Endothelial cell of umbilical vein (primary cell): ENCODE measurements at regions not wholly inside any gene's neighbourhood (a gene's known extent, or its start where the extent isn't known, plus 50 kb on each side); places are given as distances from the start of the nearest gene placed in this dataset.

Experiments used
- BruUV-seq: library from RNA; stranded (reverse); fragments of 400-500 nt; replicated peaks from 2 replicates; lab custom pipeline; 2021; lab: Mats Ljungman, UMichigan
- CTCF ChIA-PET: fragments of 300-600, 350-600 bp; sonication (Branson Sonifier 250); formaldehyde crosslinking; loops from one replicate; lab custom pipeline; 2021; ENCODE audit warnings: antibody characterized with exemption, inconsistent platforms; lab: Charles Lee
- POLR2A ChIA-PET: fragments of 300-600, 350-600 bp; sonication (Branson Sonifier 250); formaldehyde crosslinking; loops from one replicate; lab custom pipeline; 2021; ENCODE audit warnings: antibody characterized with exemption, inconsistent platforms; lab: Charles Lee
- DNase-seq: peaks from one replicate; pipeline ENCODE4 v3.0.0-alpha.2; 2011; ENCODE audit warnings: low read depth, low spot score
- FAIRE-seq: peaks from 2 replicates; lab custom pipeline; 2011; peaks lifted over from hg19 to GRCh38; lab: Jason Lieb, UNC
- H2AFZ ChIP-seq: 2 replicates; pipeline ENCODE4 v1.6.0; 2012; ENCODE audit warnings: low read depth, low read length, control low read depth, inconsistent platforms
- H3K27ac ChIP-seq: 2 replicates; pipeline ENCODE4 v1.5.1; 2011; ENCODE audit warnings: low read depth, mild to moderate bottlenecking, control low read depth, low read length, moderate library complexity; ENCODE audit not compliant: insufficient read depth
- H3K27me3 ChIP-seq, 2 experiments: 2 replicates each; pipeline versions ENCODE4 v1.6.0 to v1.6.1; 2011; ENCODE audit warnings: low read length in 2 of 2, mixed read lengths in 1 of 2; ENCODE audit not compliant: control insufficient read depth in 2 of 2, insufficient read depth in 2 of 2
- H3K36me3 ChIP-seq, 2 experiments: 2 replicates in 1 of 2; 3 replicates in 1 of 2; pipeline ENCODE4 v1.5.1; 2011; ENCODE audit warnings: low read length in 2 of 2, mild to moderate bottlenecking in 1 of 2, moderate library complexity in 1 of 2; ENCODE audit not compliant: control insufficient read depth in 2 of 2, insufficient read depth in 2 of 2; ENCODE audit errors: extremely low read depth in 1 of 2
- H3K4me1 ChIP-seq: 3 replicates; pipeline ENCODE4 v1.5.1; 2011; ENCODE audit warnings: mild to moderate bottlenecking, low read length; ENCODE audit not compliant: control insufficient read depth, insufficient read depth; ENCODE audit errors: extremely low read depth
- H3K4me2 ChIP-seq: 2 replicates; pipeline ENCODE4 v1.6.1; 2011; ENCODE audit warnings: low read length, control low read depth, mixed read lengths; ENCODE audit not compliant: insufficient read depth
- H3K4me3 ChIP-seq, 3 experiments: fragments of 200-600 bp in 1 of 3; sonication (generic), shearing (Covaris generic) in 1 of 3; replicated peaks in 1 of 3; 2 replicates each; pipeline ENCODE4 v1.5.1; 2011 to 2016; ENCODE audit warnings: control low read depth in 3 of 3, low read length in 3 of 3, mild to moderate bottlenecking in 2 of 3, inconsistent platforms in 1 of 3, low read depth in 1 of 3, moderate library complexity in 1 of 3; ENCODE audit not compliant: insufficient read depth in 1 of 3
- H3K79me2 ChIP-seq: 2 replicates; pipeline ENCODE4 v1.6.0; 2012; ENCODE audit warnings: low read length, inconsistent platforms; ENCODE audit not compliant: control insufficient read depth, insufficient read depth
- H3K9ac ChIP-seq: replicated peaks from 2 replicates; pipeline ENCODE3; 2011; ENCODE audit warnings: low read length, control low read depth; ENCODE audit not compliant: insufficient read depth; ENCODE audit errors: extremely low read depth
- H3K9me1 ChIP-seq: replicated peaks from 3 replicates; pipeline ENCODE4 v1.6.0; 2011; ENCODE audit warnings: mild to moderate bottlenecking, low read length; ENCODE audit not compliant: control insufficient read depth, insufficient read depth; ENCODE audit errors: extremely low read depth
- H3K9me3 ChIP-seq: replicated peaks from 2 replicates; pipeline ENCODE4 v1.5.1; 2012; ENCODE audit warnings: low read length, inconsistent platforms; ENCODE audit not compliant: control insufficient read depth, insufficient read depth
- H4K20me1 ChIP-seq: replicated peaks from 2 replicates; pipeline ENCODE3; 2011; ENCODE audit warnings: mild to moderate bottlenecking, low read length; ENCODE audit not compliant: control insufficient read depth, insufficient read depth; ENCODE audit errors: extremely low read depth
- CTCF ChIP-seq, 2 donors: IDR thresholded peaks; 1 replicate in 1 of 2; 2 replicates in 1 of 2; pipeline ENCODE4 v1.5.1; 2011; ENCODE audit warnings: low read length in 2 of 2, mild to moderate bottlenecking in 2 of 2, moderate library complexity in 2 of 2, control low read depth in 1 of 2, inconsistent platforms in 1 of 2, low read depth in 1 of 2; ENCODE audit not compliant: insufficient read depth in 1 of 2; ENCODE audit errors: extremely low read depth in 1 of 2
- EZH2 ChIP-seq: IDR thresholded peaks from 2 replicates; pipeline ENCODE4 v1.6.1; 2012; ENCODE audit warnings: borderline replicate concordance, low read depth, mild to moderate bottlenecking, moderate library complexity, low read length, inconsistent platforms; ENCODE audit not compliant: severe bottlenecking
- GATA2 ChIP-seq: IDR thresholded peaks from 2 replicates; pipeline ENCODE4 v1.7.0; 2011; ENCODE audit warnings: low read depth, mild to moderate bottlenecking, moderate library complexity, mixed read lengths, low read length; ENCODE audit not compliant: insufficient read length, insufficient read depth
- JUN ChIP-seq: IDR thresholded peaks from 2 replicates; pipeline ENCODE4 v1.6.1; 2011; ENCODE audit warnings: borderline replicate concordance, low read depth; ENCODE audit not compliant: insufficient read length, insufficient read depth
- MAX ChIP-seq: IDR thresholded peaks from 2 replicates; pipeline ENCODE4 v1.6.1; 2011; ENCODE audit not compliant: insufficient read depth, insufficient read length
- POLR2AphosphoS5 ChIP-seq: IDR thresholded peaks from 2 replicates; pipeline ENCODE4 v1.6.1; 2012; ENCODE audit warnings: low read depth, mild to moderate bottlenecking, control low read depth, low read length, moderate library complexity; ENCODE audit not compliant: insufficient read depth
- dilution Hi-C: fragments of 300-500 bp; cut with MboI; formaldehyde crosslinking; loops from one replicate; pipeline ENCODE4 v1.15.0; 2019; ENCODE audit warnings: low sequenced_read_pairs; ENCODE audit not compliant: extremely low pct_ligation_motif_present
- intact Hi-C: fragments of 100-400 bp; cut with micrococcal nuclease; formaldehyde crosslinking; loops from one replicate; pipeline ENCODE4 v1.10.0; 2022

- no peaks in the 10 kb centered on the region for H3K79me2 ChIP-seq
- H3K4me2 ChIP-seq: no peak overlapping the region
- ChIA-PET CTCF (interaction anchor here (1.7 kb wide), 1 partner anchor 190 kb away, joined by 8 read pairs; no protein-coding TSS in a partner anchor), POLR2A (no interaction called here)
- H3K27me3 ChIP-seq: no peaks in the 10 kb centered on the region
- DNase-seq: no peak
- H4K20me1 ChIP-seq: no peaks in the 10 kb centered on the region
- H3K9me3 ChIP-seq: no peaks in the 10 kb centered on the region
- no peak overlapping the region for H2AFZ ChIP-seq
- no peaks in the 10 kb centered on the region for H3K9me1 ChIP-seq
- no TSS peak for BruUV-seq
- intact Hi-C loops (no loop called here), dilution Hi-C loops (no loop called here)
- no peak overlapping the region for H3K9ac ChIP-seq
- H3K36me3 ChIP-seq: no peaks in the 10 kb centered on the region
- no peak for FAIRE-seq
- H3K4me1 ChIP-seq: peaks cover 6% of the 10 kb centered on the region
- TF ChIP-seq MAX (no peak), CTCF (IDR thresholded peaks at IDR 0.05; ENCODE audit: extremely low read depth in 1 of 2, insufficient read depth in 1 of 2, low read depth in 1 of 2, low read length in 2 of 2) (no peak), GATA2 (no peak), JUN (no peak), POLR2AphosphoS5 (no peak), EZH2 (no peak)
- H3K4me3 ChIP-seq: no peak overlapping the region
- no peak overlapping the region for H3K27ac ChIP-seq
Observed at GRCh38 chr15:92524874-92525565, 130.6 kb downstream of the FAM174B start.
